ENCODE measurements at regions not wholly inside any gene's neighbourhood (a gene's known extent, or its start where the extent isn't known, plus 50 kb on each side); places are given as distances from the start of the nearest gene placed in this dataset.

DNA sequence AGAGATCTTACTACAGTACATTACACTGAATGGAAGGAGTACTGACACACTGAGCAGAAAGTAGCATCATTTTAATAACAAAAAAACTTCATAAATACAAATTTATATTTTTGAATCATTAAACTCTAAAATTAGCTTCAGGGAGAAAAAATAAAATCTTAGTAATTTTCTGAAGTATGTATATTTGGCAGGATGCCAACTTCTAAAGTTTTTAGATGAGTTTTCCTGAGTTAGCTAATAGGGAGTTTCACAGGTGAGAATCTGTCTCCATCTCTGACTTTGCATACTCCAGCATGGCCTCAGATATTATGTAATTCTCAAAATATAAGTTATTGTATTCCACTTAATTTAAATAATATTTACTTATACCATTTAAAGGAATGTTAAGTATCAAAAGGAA, 673.2 kb upstream of the PCDH15 start:
- H2BK5ac ChIP-seq (ENCODE audit: low read depth, low read length), result no peak overlapping the region
- no peaks in the 10 kb centered on the region for H3K4me1 ChIP-seq (replicated peaks in 1 of 4; ENCODE audit: control insufficient read depth in 3 of 4, insufficient read depth in 4 of 4, low read length in 3 of 4)
- H3K9ac ChIP-seq (replicated peaks in 1 of 4; ENCODE audit: extremely low read depth in 1 of 4, low read depth in 3 of 4, low read length in 3 of 4), result no peak overlapping the region
- H3K79me2 ChIP-seq (ENCODE audit: control insufficient read depth in 1 of 2, insufficient read depth in 2 of 2, low read length in 2 of 2), result no peaks in the 10 kb centered on the region
- no peak overlapping the region for H4K5ac ChIP-seq (ENCODE audit: insufficient read length, low read depth, low read length)
- no peak for TF ChIP-seq ASH2L (IDR thresholded peaks at IDR 0.05; ENCODE audit: low read length)
- TF ChIP-seq SIX5 (IDR thresholded peaks at IDR 0.05; ENCODE audit: low read depth, low read length), result no peak
- no peak for TF ChIP-seq CTCF (IDR thresholded peaks at IDR 0.05; ENCODE audit: control extremely low read depth in 1 of 3, insufficient read depth in 1 of 3, low read depth in 1 of 3, low read length in 3 of 3)
- CTCF ChIA-PET (ENCODE audit: partially characterized antibody), result no interaction called here
- no peak overlapping the region for H2AK5ac ChIP-seq (ENCODE audit: low read depth, low read length)
- no peak overlapping the region for H3K4me3 ChIP-seq (ENCODE audit: extremely low read depth in 1 of 4, insufficient read depth in 2 of 4, low read depth in 3 of 4, low read length in 4 of 4)
- no peak overlapping the region for H4K91ac ChIP-seq (replicated peaks; ENCODE audit: insufficient read length, low read length)
- no peak overlapping the region for H2BK20ac ChIP-seq (ENCODE audit: low read length)
- H2AFZ ChIP-seq (ENCODE audit: low read length), result no peak overlapping the region
- H4K20me1 ChIP-seq (replicated peaks in 1 of 2; ENCODE audit: control insufficient read depth in 1 of 2, insufficient read depth in 2 of 2, low read length in 2 of 2), result no peaks in the 10 kb centered on the region
- H3K4me2 ChIP-seq (ENCODE audit: insufficient read depth in 1 of 2, low read depth in 2 of 2, low read length in 2 of 2), result no peak overlapping the region
- no peaks in the 10 kb centered on the region for H3K27me3 ChIP-seq (replicated peaks in 1 of 4; ENCODE audit: control insufficient read depth in 3 of 4, extremely low read depth in 1 of 4, insufficient read depth in 3 of 4, low read length in 3 of 4)
- no peaks in the 10 kb centered on the region for H3K79me1 ChIP-seq (ENCODE audit: low read depth, low read length)
- DNase-seq (ENCODE audit: low read depth in 1 of 2, low spot score in 2 of 2), result no peak
- H3K27ac ChIP-seq (ENCODE audit: low read depth, low read length), result no peak overlapping the region
- POLR2A ChIA-PET (ENCODE audit: partially characterized antibody), result no interaction called here
- no peak overlapping the region for H3K56ac ChIP-seq (replicated peaks; ENCODE audit: insufficient read length, low read depth, low read length)
- H2BK120ac ChIP-seq (replicated peaks; ENCODE audit: low read depth, low read length), result no peak overlapping the region
- no peak overlapping the region for H3K18ac ChIP-seq (ENCODE audit: extremely low read depth, low read length)
- H3K36me3 ChIP-seq (ENCODE audit: control insufficient read depth in 2 of 4, insufficient read depth in 4 of 4, low read length in 3 of 4), result no peaks in the 10 kb centered on the region
- H2BK15ac ChIP-seq (ENCODE audit: low read length), result no peak overlapping the region
- H2BK12ac ChIP-seq (ENCODE audit: low read depth, low read length), result no peak overlapping the region
- H4K8ac ChIP-seq (ENCODE audit: extremely low read depth, insufficient read depth, low read length), result no peak overlapping the region
- H3K4ac ChIP-seq (replicated peaks; ENCODE audit: insufficient read length, low read depth, low read length), result no peak overlapping the region
- FAIRE-seq, result no peak
- no peaks in the 10 kb centered on the region for H3K23me2 ChIP-seq (ENCODE audit: low read depth, low read length)
- H3K9me3 ChIP-seq (ENCODE audit: insufficient read depth in 2 of 2, low read depth in 1 of 2, low read length in 1 of 2), result no peaks in the 10 kb centered on the region
- H3K23ac ChIP-seq (ENCODE audit: insufficient read length), result no peak overlapping the region
- no peak overlapping the region for H3K14ac ChIP-seq (ENCODE audit: insufficient read length)

Measured in H1 (cell line).